ENCODE measurements at regions not wholly inside any gene's neighbourhood (a gene's known extent, or its start where the extent isn't known, plus 50 kb on each side); places are given as distances from the start of the nearest gene placed in this dataset.

DNA sequence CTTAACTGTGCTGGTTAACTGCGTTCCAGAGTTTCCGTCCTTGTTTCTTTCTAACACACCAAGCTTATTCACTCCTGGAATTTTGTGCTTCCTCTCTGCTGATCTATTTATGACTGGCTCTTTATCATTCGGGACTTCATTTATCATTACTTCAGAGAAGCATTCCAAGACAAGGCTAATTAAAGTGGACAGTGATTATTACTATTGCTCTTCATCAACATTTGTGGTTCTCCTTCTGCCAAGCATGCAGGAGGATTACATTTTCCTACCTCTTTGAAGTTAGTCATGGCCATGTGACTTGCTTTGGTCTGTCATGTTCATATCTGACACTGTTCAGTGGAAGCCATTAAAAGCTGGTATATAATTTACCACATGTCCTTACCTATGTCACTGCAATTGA, 172.4 kb upstream of the AGR3 start:
- no peak for DNase-seq

- no peak for DNase-seq
These were observed 173.1 kb upstream of the AGR3 start for GRCh38 chr7:17054836-17055235.

GRCh38 chr7:17055596-17055995, 173.8 kb upstream of the AGR3 start:
- no peak for DNase-seq

DNA sequence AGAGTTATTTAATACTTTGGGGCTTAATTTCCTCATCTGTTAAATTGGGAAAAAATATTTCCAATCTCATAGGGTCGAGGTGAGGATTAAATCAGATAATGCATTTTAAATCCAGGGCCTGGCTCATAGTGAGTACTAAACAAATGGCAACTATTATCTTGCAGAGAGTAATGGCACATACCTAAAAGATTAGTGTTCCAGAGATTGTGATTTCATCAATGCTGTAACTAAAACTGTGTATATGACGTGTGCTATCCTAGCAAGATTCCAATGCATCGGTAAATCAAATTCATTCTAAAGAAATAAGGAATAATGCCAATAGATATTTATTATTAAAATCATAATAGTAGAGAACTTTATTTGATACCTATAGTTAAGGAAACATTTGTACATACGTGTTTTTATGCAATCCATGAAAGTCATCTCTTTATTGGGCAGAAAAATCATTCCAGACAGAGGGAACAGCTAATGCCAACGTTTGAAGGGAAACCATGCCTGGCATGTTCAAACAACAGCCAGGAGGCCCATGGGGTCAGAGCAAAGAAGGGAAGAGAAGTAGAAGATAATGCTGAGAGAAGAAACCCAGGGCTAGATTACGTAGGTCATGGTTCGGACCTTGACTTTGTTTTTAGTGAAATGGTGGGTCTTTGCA, 174.8 kb upstream of the AGR3 start:
- DNase-seq: no peak

DNA sequence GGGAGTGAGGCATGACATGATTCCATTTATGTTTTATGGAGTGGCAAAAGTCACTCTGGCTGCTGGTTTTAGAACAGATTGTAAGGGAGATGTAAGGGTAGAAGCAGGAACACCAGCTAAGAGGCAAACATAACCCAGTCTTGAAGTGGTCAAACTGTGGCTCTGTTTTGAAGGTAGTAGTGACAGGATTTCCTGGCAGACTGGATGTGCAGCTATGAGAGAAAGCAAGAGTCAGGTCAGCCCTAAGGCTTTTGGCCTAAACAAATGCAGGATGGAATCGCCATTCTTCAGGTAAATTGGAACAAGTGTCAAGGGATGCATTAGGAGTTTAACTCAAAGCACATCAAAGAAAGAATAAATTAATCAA, 175.3 kb upstream of the AGR3 start:
- DNase-seq: no peak

DNA sequence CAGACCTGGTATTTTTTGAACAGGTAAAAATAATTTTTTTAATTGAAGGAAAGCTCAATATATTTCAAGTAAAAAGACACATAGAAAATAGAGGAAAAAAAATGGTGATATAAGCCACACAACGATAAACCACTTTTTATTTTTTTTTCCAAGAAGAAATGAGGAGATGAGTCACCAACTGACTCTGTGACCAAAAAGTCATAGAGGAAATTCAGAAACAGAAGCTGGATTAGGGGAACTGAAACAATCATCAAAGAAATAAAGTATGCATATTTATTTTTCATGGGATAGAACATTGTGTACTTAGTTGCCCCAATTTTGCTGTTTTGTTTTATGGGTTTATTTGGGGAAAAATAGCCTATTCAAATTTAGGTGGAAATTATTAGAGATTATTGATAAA, 176.8 kb upstream of the AGR3 start:
- DNase-seq: no peak

- DNase-seq: no peak
These were observed 178.3 kb upstream of the AGR3 start for GRCh38 chr7:17060051-17060450.

DNA sequence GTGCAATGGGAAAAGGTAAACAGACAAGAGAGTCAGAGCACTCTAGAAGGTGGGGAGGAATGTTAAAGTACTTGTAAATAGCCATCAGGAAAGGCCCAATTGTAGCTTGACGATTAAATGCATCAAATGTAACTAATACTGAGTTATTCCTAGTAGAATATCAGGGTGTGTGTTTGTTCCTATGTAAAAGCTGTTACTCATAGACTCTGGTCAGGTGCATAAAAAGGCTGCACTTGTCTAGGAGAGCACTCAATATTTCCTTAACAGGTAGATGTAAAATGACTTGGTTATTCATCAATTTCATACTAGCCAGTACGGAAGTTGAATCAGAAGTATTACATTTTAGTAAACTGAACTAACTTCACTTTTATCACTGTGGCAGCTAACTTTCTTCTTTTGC, 179.7 kb upstream of the AGR3 start:
- DNase-seq: no peak

GRCh38 chr7:17062151-17063044, 180.6 kb upstream of the AGR3 start:
- DNase-seq: no peak

- no peak for DNase-seq
These were observed 181.2 kb upstream of the AGR3 start for GRCh38 chr7:17063045-17063383.

- no peak for DNase-seq
These were observed 185.9 kb upstream of the AGR3 start for GRCh38 chr7:17067691-17068090.

DNA sequence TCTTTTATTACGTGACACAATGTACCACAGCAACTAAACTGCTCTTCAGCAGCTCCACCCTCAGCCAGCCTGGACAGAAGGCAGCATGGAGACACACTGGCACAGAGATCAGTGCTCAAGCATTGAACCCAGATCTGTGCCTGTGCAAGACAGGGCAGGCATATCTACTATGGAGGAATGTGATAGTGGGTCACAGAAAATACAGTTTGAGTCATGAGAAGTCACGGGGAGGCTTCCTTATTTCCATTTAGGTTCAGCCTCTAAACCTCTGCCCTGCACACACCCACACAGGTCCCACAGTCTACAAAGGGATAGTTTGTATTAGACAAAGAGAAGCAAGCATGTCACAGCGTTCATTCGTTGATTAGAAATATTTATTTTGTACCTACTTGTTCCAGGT, 187.4 kb upstream of the AGR3 start:
- DNase-seq: no peak

DNA sequence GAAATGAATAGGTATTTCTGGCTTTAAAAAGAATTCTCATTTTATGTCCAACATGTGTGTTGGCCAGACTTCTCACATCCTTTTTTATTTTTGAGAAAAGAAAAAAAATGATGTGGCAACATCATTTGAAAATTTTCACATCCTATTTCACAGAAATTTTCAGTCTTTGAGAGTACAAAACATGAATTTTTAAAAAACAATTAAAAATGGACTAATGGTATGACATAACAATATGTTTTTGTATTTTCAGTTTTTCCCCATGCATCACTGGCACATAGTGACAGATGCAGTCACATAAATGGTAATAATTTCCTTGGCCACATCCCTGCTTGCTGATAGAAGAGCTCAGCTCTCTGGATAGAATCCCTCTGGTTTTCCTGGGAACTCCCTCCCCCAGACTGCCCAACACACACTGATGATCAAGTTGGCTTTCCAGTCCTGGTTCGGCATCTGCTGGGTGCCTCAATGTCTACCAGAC, 188.5 kb upstream of the AGR3 start:
- DNase-seq: no peak

GRCh38 chr7:17071866-17072265, 190.1 kb upstream of the AGR3 start:
- no peak for DNase-seq

DNA sequence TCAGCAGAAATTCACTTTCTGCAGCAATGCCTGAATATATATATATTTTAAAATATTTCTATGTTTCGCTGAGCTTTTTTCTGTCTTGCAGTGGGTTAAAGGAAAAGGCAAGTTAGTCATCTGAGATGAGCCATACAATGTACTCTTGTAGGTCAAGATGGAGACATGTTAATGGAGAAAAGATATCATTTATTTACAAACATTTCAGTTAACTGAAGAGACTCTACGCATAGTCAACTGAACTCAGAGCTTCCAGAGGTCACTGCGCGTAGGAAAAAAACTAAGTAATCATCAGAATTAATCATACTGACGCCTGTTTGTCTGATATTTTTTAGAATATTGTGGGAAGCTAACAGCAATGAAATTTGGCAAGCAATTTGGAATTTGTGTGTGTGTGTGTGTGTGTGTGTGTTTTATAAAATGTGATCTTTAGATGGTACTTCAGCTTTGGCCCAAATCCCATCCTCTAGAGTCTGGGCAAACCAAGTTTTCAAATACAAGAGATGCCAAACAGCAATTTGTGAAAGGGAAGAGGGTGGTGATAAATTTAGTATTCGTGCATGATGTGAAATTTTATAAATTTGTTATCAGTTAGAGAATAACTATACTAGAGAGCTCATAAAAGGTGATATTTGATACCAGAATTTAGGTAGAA, 193.9 kb upstream of the AGR3 start:
- no peak for DNase-seq

DNA sequence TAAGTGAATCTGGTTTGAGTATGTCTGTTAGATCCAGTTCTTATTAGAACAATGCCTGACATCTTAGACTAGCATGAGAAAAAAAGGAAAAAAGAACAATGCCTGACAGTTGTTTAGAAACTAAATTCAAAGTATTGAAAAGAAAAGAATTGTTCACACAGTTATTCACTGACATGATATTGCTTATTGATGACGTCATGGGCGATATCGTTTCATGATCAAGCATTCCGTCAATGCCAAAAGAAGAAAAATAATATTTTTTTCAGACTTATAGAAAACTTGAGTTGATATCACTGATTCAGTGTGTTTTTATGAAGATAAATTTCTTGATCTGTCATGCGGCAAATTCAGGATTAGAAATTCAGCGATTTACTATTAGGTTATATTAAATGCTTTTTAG, 196.5 kb upstream of the AGR3 start:
- DNase-seq: no peak

DNA sequence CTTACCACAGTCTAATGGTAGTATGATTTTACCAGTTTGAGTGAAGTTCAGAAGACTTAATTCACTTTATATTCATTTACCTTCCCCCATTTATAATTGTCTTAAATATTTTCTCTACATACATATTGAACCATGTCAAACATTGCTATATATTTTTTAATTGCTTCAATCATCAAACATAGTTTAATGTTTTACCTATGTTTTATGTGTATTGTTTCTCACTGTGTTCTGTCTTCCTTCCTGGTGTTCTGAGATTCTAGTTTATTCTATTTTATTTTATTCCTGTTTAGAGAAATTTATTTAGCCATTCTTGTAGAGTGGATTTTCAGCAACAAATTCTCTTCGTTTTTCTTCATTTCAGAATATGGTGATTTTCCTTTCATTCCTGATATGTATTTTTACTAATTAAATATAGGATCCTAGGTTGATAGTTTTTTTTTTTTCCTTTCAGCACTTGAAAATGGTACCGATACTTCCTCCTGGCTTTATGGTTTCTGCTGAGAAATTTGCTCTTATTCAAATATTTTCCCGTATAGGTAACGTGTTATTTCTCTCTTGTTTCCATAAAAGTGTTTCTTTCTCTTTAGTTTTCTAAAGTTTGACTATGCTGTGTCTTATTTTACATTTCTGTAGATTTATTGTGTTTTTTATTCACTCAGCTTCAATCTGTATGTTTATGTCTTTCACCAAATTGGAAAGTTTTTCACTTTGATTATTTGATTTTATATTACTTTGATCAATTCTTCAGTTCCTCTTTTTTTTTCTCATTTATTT, 201.8 kb upstream of the AGR3 start:
- no peak for DNase-seq

DNA sequence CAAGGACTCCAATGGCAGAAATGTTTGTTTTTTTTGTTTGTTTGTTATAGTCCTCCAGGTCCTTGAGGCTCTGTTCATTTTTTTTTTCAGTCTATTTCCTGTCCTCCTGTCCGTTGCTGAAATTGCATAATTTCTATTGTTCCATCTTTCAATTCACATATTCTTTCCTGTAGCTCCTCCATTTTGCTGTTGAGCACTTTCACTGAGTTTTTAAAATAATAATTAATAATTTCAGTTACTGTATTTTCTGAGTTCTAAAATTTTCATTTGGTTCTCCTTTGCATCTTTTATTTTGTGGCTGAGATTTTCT, 202.3 kb upstream of the AGR3 start:
- DNase-seq: no peak

DNA sequence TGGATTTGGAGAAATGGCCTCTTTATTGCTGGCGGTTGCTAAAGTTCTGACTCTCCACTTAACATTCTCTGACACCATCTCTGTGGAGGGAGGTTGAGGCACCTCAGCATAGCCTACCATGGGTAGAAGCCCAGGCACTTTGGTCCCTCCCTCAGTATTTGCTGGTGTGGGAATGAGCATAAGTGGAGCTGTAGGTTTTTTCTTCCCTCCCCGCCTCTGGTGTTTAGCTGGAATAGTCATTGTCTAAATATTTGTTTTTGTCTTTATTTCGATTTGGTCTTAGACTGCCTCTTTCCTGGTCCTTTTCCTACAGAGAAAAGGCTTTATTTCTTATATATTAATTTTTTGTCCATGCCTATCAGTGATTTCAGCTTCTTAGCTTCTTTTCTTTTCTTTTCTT, 203.4 kb upstream of the AGR3 start:
- no peak for DNase-seq

GRCh38 chr7:17086403-17086802, 204.6 kb upstream of the AGR3 start:
- DNase-seq: no peak

- DNase-seq: no peak
These were observed 207.7 kb upstream of the AHR start for GRCh38 chr7:17090751-17091150.

GRCh38 chr7:17093461-17093860, 205.0 kb upstream of the AHR start:
- DNase-seq: no peak

DNA sequence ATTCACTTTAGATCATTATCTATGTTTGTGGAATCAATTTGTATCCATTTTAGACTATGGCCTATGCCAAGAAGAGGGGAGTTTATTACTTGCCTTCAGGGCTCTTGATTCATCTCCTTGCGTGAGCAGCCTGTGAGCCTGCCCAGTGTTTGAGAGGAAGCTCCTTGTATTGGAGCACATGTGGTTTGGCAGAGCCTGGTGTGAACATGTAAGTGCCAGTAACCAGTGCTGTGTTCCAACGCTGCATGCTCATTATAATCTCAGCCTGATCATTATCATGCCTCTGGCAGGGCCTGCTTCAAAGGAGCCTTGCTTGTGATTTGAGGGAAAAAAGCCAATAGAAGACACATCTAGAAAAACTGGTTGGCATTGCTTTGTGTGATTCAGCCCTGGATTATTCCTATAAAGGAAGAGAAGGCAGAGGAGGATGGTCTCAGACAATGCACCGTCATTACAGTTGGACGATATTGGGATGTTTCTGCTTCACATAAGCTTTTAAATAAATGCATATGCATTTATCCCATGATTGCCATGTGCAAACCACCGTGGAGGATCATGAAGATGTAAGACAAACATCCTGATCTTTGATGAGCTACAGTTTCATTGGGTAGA, 203.4 kb upstream of the AHR start:
- no peak for DNase-seq
